NT2/D1 (cell line): ENCODE measurements at regions not wholly inside any gene's neighbourhood (a gene's known extent, or its start where the extent isn't known, plus 50 kb on each side); places are given as distances from the start of the nearest gene placed in this dataset.

ENCODE experiments used
- YY1 ChIP-seq: IDR thresholded peaks from 2 replicates; pipeline ENCODE4 v1.6.1; 2011; ENCODE audit not compliant: insufficient read length, insufficient read depth
- ZNF274 ChIP-seq: IDR thresholded peaks from 2 replicates; pipeline ENCODE4 v1.6.1; 2011; ENCODE audit warnings: mild to moderate bottlenecking, low read depth, low read length

GRCh38 chr1:193538003-193538354 lies 351.6 kb upstream of the B3GALT2 start:
- no peak for TF ChIP-seq YY1
- TF ChIP-seq ZNF274, result no peak
